IMR-90 (cell line): ENCODE measurements at regions not wholly inside any gene's neighbourhood (a gene's known extent, or its start where the extent isn't known, plus 50 kb on each side); places are given as distances from the start of the nearest gene placed in this dataset.

Experiments
- ATAC-seq: fragments of 200-7000 bp; cut with Tn5 transposase; 2 replicates; pipeline ENCODE4 v1.9.1; 2020; ENCODE audit warnings: low read depth, mild to moderate bottlenecking, moderate library complexity
- BruUV-seq: library from RNA; stranded (reverse); fragments of 400-500 nt; replicated peaks from 2 replicates; lab custom pipeline; 2021; lab: Mats Ljungman, UMichigan
- CTCF ChIA-PET: fragments of 300-600 bp; formaldehyde crosslinking; extraction: SDS; loops from one replicate; lab custom pipeline; 2021; ENCODE audit warnings: antibody characterized with exemption; lab: Yijun Ruan, JAX
- POLR2A ChIA-PET: fragments of 300-600 bp; sonication (Branson Sonifier 250); formaldehyde crosslinking; loops from one replicate; lab custom pipeline; 2022; ENCODE audit warnings: antibody characterized with exemption; ENCODE audit not compliant: unreplicated experiment; lab: Charles Lee
- DNase-seq: peaks from one replicate; pipeline ENCODE4 v3.0.0; 2013
- H2AFZ ChIP-seq: replicated peaks from 2 replicates; pipeline ENCODE3; 2013; ENCODE audit warnings: low read length, mild to moderate bottlenecking; ENCODE audit not compliant: poor library complexity
- H2AK5ac ChIP-seq: 2 replicates; pipeline ENCODE4 v1.6.1; 2013; ENCODE audit warnings: low read depth, low read length, inconsistent platforms
- H2AK9ac ChIP-seq: replicated peaks from 2 replicates; pipeline ENCODE3; 2013; ENCODE audit warnings: mild to moderate bottlenecking, low read depth, low read length, moderate library complexity; ENCODE audit not compliant: poor library complexity
- H2BK120ac ChIP-seq: 2 replicates; pipeline ENCODE4 v1.6.1; 2013; ENCODE audit warnings: low read depth, low read length, inconsistent platforms
- H2BK15ac ChIP-seq: 3 replicates; pipeline ENCODE4 v1.6.1; 2013; ENCODE audit warnings: low read depth, low read length, inconsistent platforms
- H2BK20ac ChIP-seq: 2 replicates; pipeline ENCODE4 v1.6.1; 2013; ENCODE audit warnings: low read depth, mild to moderate bottlenecking, inconsistent platforms, low read length, moderate library complexity
- H2BK5ac ChIP-seq: 2 replicates; pipeline ENCODE4 v1.6.1; 2013; ENCODE audit warnings: mild to moderate bottlenecking, low read depth, low read length, inconsistent platforms; ENCODE audit not compliant: poor library complexity, severe bottlenecking
- H3K14ac ChIP-seq: replicated peaks from 2 replicates; pipeline ENCODE4 v1.6.1; 2013; ENCODE audit warnings: low read depth, low read length, inconsistent platforms
- H3K18ac ChIP-seq: 2 replicates; pipeline ENCODE4 v1.6.1; 2013; ENCODE audit warnings: low read depth, low read length, control low read depth
- H3K23ac ChIP-seq: 2 replicates; pipeline ENCODE4 v1.6.1; 2013; ENCODE audit warnings: low read depth, low read length, inconsistent platforms
- H3K27ac ChIP-seq: 2 replicates; pipeline ENCODE4 v1.5.1; 2013; ENCODE audit warnings: mild to moderate bottlenecking, control low read depth, low read length; ENCODE audit not compliant: insufficient read depth
- H3K27me3 ChIP-seq: 2 replicates; pipeline ENCODE4 v1.6.1; 2013; ENCODE audit warnings: low read length; ENCODE audit not compliant: control insufficient read depth, insufficient read depth
- H3K36me3 ChIP-seq: 2 replicates; pipeline ENCODE4 v1.6.1; 2013; ENCODE audit warnings: low read length, mixed read lengths; ENCODE audit not compliant: control insufficient read depth, insufficient read depth
- H3K4ac ChIP-seq: 2 replicates; pipeline ENCODE4 v1.6.1; 2013; ENCODE audit warnings: low read depth, low read length, inconsistent platforms
- H3K4me1 ChIP-seq: 2 replicates; pipeline ENCODE4 v1.6.1; 2013; ENCODE audit warnings: low read length, mixed read lengths; ENCODE audit not compliant: control insufficient read depth, insufficient read depth
- H3K4me2 ChIP-seq: 2 replicates; pipeline ENCODE4 v1.6.1; 2013; ENCODE audit warnings: low read depth, mild to moderate bottlenecking, control low read depth, low read length, moderate library complexity
- H3K4me3 ChIP-seq: 2 replicates; pipeline ENCODE4 v1.5.1; 2013; ENCODE audit warnings: low read depth, mild to moderate bottlenecking, control low read depth, low read length, moderate library complexity; ENCODE audit not compliant: insufficient read depth
- H3K56ac ChIP-seq: 2 replicates; pipeline ENCODE4 v1.6.1; 2013; ENCODE audit warnings: low read length, inconsistent platforms; ENCODE audit not compliant: insufficient read depth; ENCODE audit errors: extremely low read depth
- H3K79me1 ChIP-seq, 2 experiments: 2 replicates each; pipeline ENCODE4 v1.6.1; 2013; ENCODE audit warnings: low read length in 2 of 2, inconsistent platforms in 1 of 2, low read depth in 1 of 2
- H3K9ac ChIP-seq: 2 replicates; pipeline ENCODE4 v1.6.1; 2013; ENCODE audit warnings: low read depth, low read length, control low read depth
- H3K9me1 ChIP-seq: 2 replicates; pipeline ENCODE4 v1.6.1; 2013; ENCODE audit warnings: low read length, inconsistent platforms; ENCODE audit not compliant: insufficient read depth
- H3K9me3 ChIP-seq: 2 replicates; pipeline ENCODE4 v1.6.1; 2013; ENCODE audit warnings: low read length; ENCODE audit not compliant: control insufficient read depth, insufficient read depth
- H4K20me1 ChIP-seq: 2 replicates; pipeline ENCODE4 v1.6.1; 2013; ENCODE audit warnings: low read length, inconsistent platforms; ENCODE audit not compliant: insufficient read depth
- H4K5ac ChIP-seq: 2 replicates; pipeline ENCODE4 v1.6.1; 2013; ENCODE audit warnings: mild to moderate bottlenecking, low read depth, low read length, control low read depth
- H4K8ac ChIP-seq, 2 experiments: 2 replicates each; pipeline ENCODE4 v1.6.1; 2013; ENCODE audit warnings: low read depth in 2 of 2, low read length in 2 of 2, control low read depth in 1 of 2, inconsistent platforms in 1 of 2
- H4K91ac ChIP-seq: 2 replicates; pipeline ENCODE4 v1.6.1; 2013; ENCODE audit warnings: low read depth, low read length, inconsistent platforms; ENCODE audit not compliant: insufficient read depth
- CEBPB ChIP-seq: IDR thresholded peaks from 2 replicates; pipeline ENCODE4 v1.6.1; 2012; ENCODE audit warnings: low read depth, low read length, improper control_type of control experiment
- CHD1 ChIP-seq: IDR thresholded peaks from 2 replicates; pipeline ENCODE4 v1.6.1; 2012; ENCODE audit warnings: low read depth, low read length, improper control_type of control experiment
- CTCF ChIP-seq: conservative IDR thresholded peaks from 2 replicates; pipeline ENCODE4 v1.5.1; 2012; ENCODE audit warnings: mild to moderate bottlenecking, low read depth, low read length, improper control_type of control experiment
- MXI1 ChIP-seq: IDR thresholded peaks from 2 replicates; pipeline ENCODE4 v1.6.1; 2012; ENCODE audit warnings: low read depth, mild to moderate bottlenecking, low read length, moderate library complexity, borderline replicate concordance
- RCOR1 ChIP-seq: IDR thresholded peaks from 2 replicates; pipeline ENCODE4 v1.6.1; 2012; ENCODE audit warnings: mild to moderate bottlenecking, low read length, improper control_type of control experiment; ENCODE audit not compliant: insufficient replicate concordance
- RFX5 ChIP-seq: IDR thresholded peaks from 2 replicates; pipeline ENCODE4 v1.8.0; 2012; ENCODE audit warnings: low read depth, mild to moderate bottlenecking, low read length, moderate library complexity
- SMC3 ChIP-seq: fragments of 150-350 bp; IDR thresholded peaks from 2 replicates; pipeline ENCODE4 v1.6.1; 2016; ENCODE audit warnings: low read depth, mild to moderate bottlenecking, antibody characterized with exemption, low read length, moderate library complexity
- WGBS, 2 experiments: methylation state at CpG; one replicate each; pipeline versions ENCODE4 v1.1.5 to v1.1.7; 2013; ENCODE audit warnings: missing lambda C conversion rate in 2 of 2; ENCODE audit not compliant: insufficient read length in 1 of 2; ENCODE audit errors: extremely low coverage in 2 of 2; 5-methylcytosine and 5-hydroxymethylcytosine counted together
- dilution Hi-C: fragments of 300-500 bp; cut with HindIII; formaldehyde crosslinking; loops from one replicate; pipeline ENCODE4 v1.14.3; 2018; ENCODE audit warnings: low sequenced_read_pairs; ENCODE audit not compliant: unreplicated experiment
- in situ Hi-C: fragments of 300-500 bp; cut with MboI; formaldehyde crosslinking; loops from 3 replicates; pipeline ENCODE4 v1.14.3; 2019; ENCODE audit warnings: low sequenced_read_pairs, inconsistent platforms, mixed read lengths
- intact Hi-C: fragments of 100-400 bp; cut with micrococcal nuclease; formaldehyde crosslinking; loops from 2 replicates; pipeline ENCODE4 v1.10.0; 2022
- TF ChIP-seq, protein P1 (sequence below): fragments of 150-350 bp; IDR thresholded peaks from 2 replicates; pipeline ENCODE4 v1.6.1; 2017; ENCODE audit warnings: mild to moderate bottlenecking, antibody characterized with exemption, low read length, low read depth

DNA sequence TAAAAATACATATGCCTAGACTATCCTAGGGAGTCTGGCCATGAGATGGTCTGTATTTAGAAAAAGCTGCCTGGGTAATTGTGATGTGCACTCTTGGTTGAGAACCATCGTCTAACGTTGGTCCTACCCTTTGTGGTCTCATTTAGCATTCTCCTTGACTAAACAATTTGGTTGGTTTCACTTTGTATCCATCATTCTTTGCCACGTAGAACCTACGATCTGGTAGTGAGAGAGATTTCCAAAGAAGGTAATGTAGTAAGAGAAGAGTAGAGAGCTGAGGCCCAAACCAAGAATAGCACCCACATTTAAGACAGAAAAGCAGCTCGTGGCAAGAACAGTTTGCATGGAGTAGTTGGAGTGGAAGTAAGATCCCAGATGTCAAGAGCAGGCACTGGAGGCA is 219.8 kb downstream of the TMEM200A start:
- Histone ChIP-seq H2AK9ac (no peak overlapping the region), H3K27ac (no peak overlapping the region), H4K8ac (peak overlapping the region in 1 of 2 experiments; percentile 16; a peak in 1 of 4 replicates), H3K9ac (no peak overlapping the region), H3K4me1 (no peaks in the 10 kb centered on the region), H4K20me1 (no peaks in the 10 kb centered on the region), H3K27me3 (no peaks in the 10 kb centered on the region), H2BK5ac (no peak overlapping the region), H3K9me3 (no peaks in the 10 kb centered on the region), H2BK20ac (peak overlapping the region; percentile 69; the same call in 1 of the 2 replicates), H3K4ac (no peak overlapping the region), H2BK120ac (peak overlapping the region; percentile 47; the same call in 1 of the 2 replicates), H3K14ac (peak overlapping the region; percentile 31; the same call in 1 of the 2 replicates), H4K5ac (no peak overlapping the region), H3K9me1 (no peaks in the 10 kb centered on the region), H3K79me1 (no peaks in the 10 kb centered on the region), H2AFZ (peak overlapping the region; percentile 16), H3K56ac (no peak overlapping the region), H3K18ac (peak overlapping the region; percentile 50; the same call in 1 of the 2 replicates), H3K23ac (0 out of 2 replicates have a peak overlapping the region, but pooled peaks have one; percentile 2), H3K36me3 (no peaks in the 10 kb centered on the region), H2BK15ac (no peak overlapping the region), H3K4me3 (no peak overlapping the region), H4K91ac (no peak overlapping the region), H2AK5ac (0 out of 2 replicates have a peak overlapping the region, but pooled peaks have one; percentile 25), H3K4me2 (peak overlapping the region; percentile 44; the same call in 1 of the 2 replicates)
- CTCF ChIA-PET: no interaction called here
- POLR2A ChIA-PET: interaction anchor here (0.5 kb wide), 1 partner anchor 95 kb away, joined by 4 read pairs; no protein-coding TSS in a partner anchor
- in situ Hi-C loops: no loop called here
- DNase-seq: no peak
- TF ChIP-seq CTCF: no peak
- no peak for TF ChIP-seq CHD1
- TF ChIP-seq, protein P1, sequence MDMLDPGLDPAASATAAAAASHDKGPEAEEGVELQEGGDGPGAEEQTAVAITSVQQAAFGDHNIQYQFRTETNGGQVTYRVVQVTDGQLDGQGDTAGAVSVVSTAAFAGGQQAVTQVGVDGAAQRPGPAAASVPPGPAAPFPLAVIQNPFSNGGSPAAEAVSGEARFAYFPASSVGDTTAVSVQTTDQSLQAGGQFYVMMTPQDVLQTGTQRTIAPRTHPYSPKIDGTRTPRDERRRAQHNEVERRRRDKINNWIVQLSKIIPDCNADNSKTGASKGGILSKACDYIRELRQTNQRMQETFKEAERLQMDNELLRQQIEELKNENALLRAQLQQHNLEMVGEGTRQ: no peak
- TF ChIP-seq CEBPB: no peak
- TF ChIP-seq RCOR1: no peak
- no peak for TF ChIP-seq MXI1
- TF ChIP-seq SMC3: no peak
- no peak for TF ChIP-seq RFX5
- ATAC-seq: no peak
- intact Hi-C loops: no loop called here
- BruUV-seq: no TSS peak
- WGBS, 2 experiments: no CpG with 5 or more reads among the region's 5 CpGs
- dilution Hi-C loops: no loop called here
